ENCODE measurements at regions not wholly inside any gene's neighbourhood (a gene's known extent, or its start where the extent isn't known, plus 50 kb on each side); places are given as distances from the start of the nearest gene placed in this dataset.
"Not testable (repeated sequence)": the region's sequence is repeated elsewhere in the genome, so short reads cannot be mapped to it uniquely, and the experiment has no call there.

DNA sequence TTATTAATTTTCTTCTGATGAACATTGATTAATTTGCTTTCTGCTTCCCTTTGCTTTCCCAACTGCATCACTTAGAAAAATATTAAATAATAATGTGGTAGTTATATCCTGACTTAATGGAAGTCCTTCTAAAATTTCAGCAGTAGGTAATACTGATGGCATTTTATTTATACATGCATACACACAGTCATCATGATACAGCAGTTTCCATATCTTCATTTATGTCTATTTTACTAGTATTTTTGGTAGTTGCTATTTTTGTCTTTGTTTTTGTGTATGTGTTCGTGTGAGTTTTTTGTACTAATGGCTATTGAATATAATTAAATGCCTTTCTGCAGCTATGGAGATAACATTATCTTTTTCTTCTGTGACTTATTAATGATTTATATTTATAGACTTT, 484.7 kb upstream of the CNTN5 start:
- intact Hi-C loops (cut with micrococcal nuclease) = no loop called here
- H3K4me2 ChIP-seq (ENCODE audit: insufficient read depth, low read length) = no peak overlapping the region
- no peak overlapping the region for H3K4me3 ChIP-seq (replicated peaks in 1 of 3; ENCODE audit: insufficient read depth in 1 of 3, low read depth in 1 of 3, low read length in 3 of 3)
- TF ChIP-seq FOS (IDR thresholded peaks at IDR 0.05; ENCODE audit: borderline replicate concordance, insufficient read depth, low read length) (no peak), EZH2 (IDR thresholded peaks at IDR 0.05; ENCODE audit: borderline replicate concordance, low read depth, low read length, severe bottlenecking) (no peak), POLR2AphosphoS5 (IDR thresholded peaks at IDR 0.05; ENCODE audit: insufficient read depth, low read depth, low read length) (no peak), GATA2 (IDR thresholded peaks at IDR 0.05; ENCODE audit: insufficient read depth, insufficient read length, low read depth, low read length) (no peak), JUN (IDR thresholded peaks at IDR 0.05; ENCODE audit: borderline replicate concordance, insufficient read depth, insufficient read length, low read depth) (no peak), MAX (IDR thresholded peaks at IDR 0.05; ENCODE audit: insufficient read depth, insufficient read length) (no peak), POLR2A (IDR thresholded peaks at IDR 0.05; ENCODE audit: low read depth, low read length) (no peak)
- no peaks in the 10 kb centered on the region for H3K9me3 ChIP-seq (replicated peaks; ENCODE audit: control insufficient read depth, insufficient read depth, low read length)
- DNase-seq (ENCODE audit: low read depth, low spot score) (no peak), FAIRE-seq (no peak)
- no peaks in the 10 kb centered on the region for H4K20me1 ChIP-seq (replicated peaks; ENCODE audit: control insufficient read depth, extremely low read depth, insufficient read depth, low read length)
- no peak overlapping the region for H3K27ac ChIP-seq (ENCODE audit: insufficient read depth, low read depth, low read length)
- BruUV-seq (replicated peaks) = no TSS peak
- no peaks in the 10 kb centered on the region for H3K4me1 ChIP-seq (ENCODE audit: control insufficient read depth, extremely low read depth, insufficient read depth, low read length)
- no peak overlapping the region for H3K9ac ChIP-seq (replicated peaks; ENCODE audit: extremely low read depth, insufficient read depth, low read length)
- dilution Hi-C loops (cut with MboI; ENCODE audit: extremely low pct_ligation_motif_present, low sequenced_read_pairs) = no loop called here
- ChIA-PET POLR2A (no interaction called here), CTCF (no interaction called here)
- no peak overlapping the region for H2AFZ ChIP-seq (ENCODE audit: low read depth, low read length)
- no peaks in the 10 kb centered on the region for H3K79me2 ChIP-seq (ENCODE audit: control insufficient read depth, insufficient read depth, low read length)
- H3K27me3 ChIP-seq (ENCODE audit: control insufficient read depth in 2 of 2, insufficient read depth in 2 of 2, low read length in 2 of 2) = no peaks in the 10 kb centered on the region
- H3K9me1 ChIP-seq (replicated peaks; ENCODE audit: control insufficient read depth, extremely low read depth, insufficient read depth, low read length) = no peaks in the 10 kb centered on the region
- no peaks in the 10 kb centered on the region for H3K36me3 ChIP-seq (ENCODE audit: control insufficient read depth in 2 of 2, extremely low read depth in 1 of 2, insufficient read depth in 2 of 2, low read length in 2 of 2)

DNA sequence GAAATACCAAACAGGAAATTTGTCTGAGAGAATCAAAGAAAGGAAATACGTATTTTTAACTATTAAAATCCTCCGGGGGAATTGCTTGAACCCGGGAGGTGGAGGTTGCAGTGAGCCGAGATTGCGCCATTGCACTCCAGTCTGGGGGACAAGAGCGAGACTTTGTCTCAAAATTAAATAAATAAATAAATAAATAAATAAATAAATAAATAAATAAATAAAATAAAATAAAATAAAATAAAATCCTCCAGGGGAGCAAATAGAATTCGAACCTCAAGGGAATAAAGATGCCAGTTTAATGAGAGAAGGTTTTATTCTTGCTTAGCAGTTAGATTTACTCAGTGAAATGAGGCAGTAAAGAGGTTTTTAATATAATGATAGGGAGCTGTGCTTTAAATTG, 482.4 kb upstream of the CNTN5 start:
- H3K4me2 ChIP-seq (ENCODE audit: insufficient read depth, low read length); POLR2A ChIA-PET; CTCF ChIA-PET; H3K79me2 ChIP-seq (ENCODE audit: control insufficient read depth, insufficient read depth, low read length); DNase-seq (ENCODE audit: low read depth, low spot score); H4K20me1 ChIP-seq (replicated peaks; ENCODE audit: control insufficient read depth, extremely low read depth, insufficient read depth, low read length); H3K9ac ChIP-seq (replicated peaks; ENCODE audit: extremely low read depth, insufficient read depth, low read length); H3K4me1 ChIP-seq (ENCODE audit: control insufficient read depth, extremely low read depth, insufficient read depth, low read length); H3K9me3 ChIP-seq (replicated peaks; ENCODE audit: control insufficient read depth, insufficient read depth, low read length); H3K4me3 ChIP-seq (replicated peaks in 1 of 3; ENCODE audit: insufficient read depth in 1 of 3, low read depth in 1 of 3, low read length in 3 of 3); H3K27ac ChIP-seq (ENCODE audit: insufficient read depth, low read depth, low read length); H3K36me3 ChIP-seq (ENCODE audit: control insufficient read depth in 2 of 2, extremely low read depth in 1 of 2, insufficient read depth in 2 of 2, low read length in 2 of 2); intact Hi-C loops (cut with micrococcal nuclease); H2AFZ ChIP-seq (ENCODE audit: low read depth, low read length); dilution Hi-C loops (cut with MboI; ENCODE audit: extremely low pct_ligation_motif_present, low sequenced_read_pairs); H3K27me3 ChIP-seq (ENCODE audit: control insufficient read depth in 2 of 2, insufficient read depth in 2 of 2, low read length in 2 of 2); FAIRE-seq; H3K9me1 ChIP-seq (replicated peaks; ENCODE audit: control insufficient read depth, extremely low read depth, insufficient read depth, low read length); BruUV-seq (replicated peaks): not testable (repeated sequence)

Measured in endothelial cell of umbilical vein (primary cell).